ENCODE measurements at regions not wholly inside any gene's neighbourhood (a gene's known extent, or its start where the extent isn't known, plus 50 kb on each side); places are given as distances from the start of the nearest gene placed in this dataset.

GRCh38 chr11:91871048-91871447 lies 353.6 kb upstream of the FAT3 start:
- Histone ChIP-seq H3K9me3 (ENCODE audit: control insufficient read depth, insufficient read depth, low read depth, low read length) (no peaks in the 10 kb centered on the region), H3K27me3 (ENCODE audit: control insufficient read depth, insufficient read depth, low read length) (no peaks in the 10 kb centered on the region), H3K4me1 (ENCODE audit: control insufficient read depth, insufficient read depth, low read length) (no peaks in the 10 kb centered on the region), H3K36me3 (ENCODE audit: control insufficient read depth, insufficient read depth, low read length) (no peaks in the 10 kb centered on the region), H3K4me3 (ENCODE audit: low read depth in 2 of 2, low read length in 2 of 2) (no peak overlapping the region), H3K27ac (ENCODE audit: low read length) (no peak overlapping the region)
- TF ChIP-seq POLR2AphosphoS5 (IDR thresholded peaks at IDR 0.05; ENCODE audit: low read depth, low read length) (no peak), TCF7L2 (IDR thresholded peaks at IDR 0.05; ENCODE audit: low read depth, low read length) (no peak), SIN3A (IDR thresholded peaks at IDR 0.05; ENCODE audit: borderline replicate concordance, insufficient read depth, low read depth, low read length) (no peak), CTCF (IDR thresholded peaks at IDR 0.05) (no peak)
- TF ChIP-seq, protein P1, sequence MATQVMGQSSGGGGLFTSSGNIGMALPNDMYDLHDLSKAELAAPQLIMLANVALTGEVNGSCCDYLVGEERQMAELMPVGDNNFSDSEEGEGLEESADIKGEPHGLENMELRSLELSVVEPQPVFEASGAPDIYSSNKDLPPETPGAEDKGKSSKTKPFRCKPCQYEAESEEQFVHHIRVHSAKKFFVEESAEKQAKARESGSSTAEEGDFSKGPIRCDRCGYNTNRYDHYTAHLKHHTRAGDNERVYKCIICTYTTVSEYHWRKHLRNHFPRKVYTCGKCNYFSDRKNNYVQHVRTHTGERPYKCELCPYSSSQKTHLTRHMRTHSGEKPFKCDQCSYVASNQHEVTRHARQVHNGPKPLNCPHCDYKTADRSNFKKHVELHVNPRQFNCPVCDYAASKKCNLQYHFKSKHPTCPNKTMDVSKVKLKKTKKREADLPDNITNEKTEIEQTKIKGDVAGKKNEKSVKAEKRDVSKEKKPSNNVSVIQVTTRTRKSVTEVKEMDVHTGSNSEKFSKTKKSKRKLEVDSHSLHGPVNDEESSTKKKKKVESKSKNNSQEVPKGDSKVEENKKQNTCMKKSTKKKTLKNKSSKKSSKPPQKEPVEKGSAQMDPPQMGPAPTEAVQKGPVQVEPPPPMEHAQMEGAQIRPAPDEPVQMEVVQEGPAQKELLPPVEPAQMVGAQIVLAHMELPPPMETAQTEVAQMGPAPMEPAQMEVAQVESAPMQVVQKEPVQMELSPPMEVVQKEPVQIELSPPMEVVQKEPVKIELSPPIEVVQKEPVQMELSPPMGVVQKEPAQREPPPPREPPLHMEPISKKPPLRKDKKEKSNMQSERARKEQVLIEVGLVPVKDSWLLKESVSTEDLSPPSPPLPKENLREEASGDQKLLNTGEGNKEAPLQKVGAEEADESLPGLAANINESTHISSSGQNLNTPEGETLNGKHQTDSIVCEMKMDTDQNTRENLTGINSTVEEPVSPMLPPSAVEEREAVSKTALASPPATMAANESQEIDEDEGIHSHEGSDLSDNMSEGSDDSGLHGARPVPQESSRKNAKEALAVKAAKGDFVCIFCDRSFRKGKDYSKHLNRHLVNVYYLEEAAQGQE (IDR thresholded peaks at IDR 0.05; ENCODE audit: insufficient read depth in 1 of 2, low read depth in 2 of 2, low read length in 1 of 2), result no peak
- CTCF ChIA-PET, result no interaction called here
- BruUV-seq (replicated peaks), result no TSS peak
- DNase-seq (ENCODE audit: low read depth, low spot score) (no peak), ATAC-seq (no peak)
- intact Hi-C loops (cut with micrococcal nuclease; ENCODE audit: unreplicated experiment), result no loop called here
- POLR2A ChIA-PET, result no interaction called here
- in situ Hi-C loops (cut with HindIII; ENCODE audit: low pct_unique_long_range_greater_than_20kb, low sequenced_read_pairs), result no loop called here

DNA sequence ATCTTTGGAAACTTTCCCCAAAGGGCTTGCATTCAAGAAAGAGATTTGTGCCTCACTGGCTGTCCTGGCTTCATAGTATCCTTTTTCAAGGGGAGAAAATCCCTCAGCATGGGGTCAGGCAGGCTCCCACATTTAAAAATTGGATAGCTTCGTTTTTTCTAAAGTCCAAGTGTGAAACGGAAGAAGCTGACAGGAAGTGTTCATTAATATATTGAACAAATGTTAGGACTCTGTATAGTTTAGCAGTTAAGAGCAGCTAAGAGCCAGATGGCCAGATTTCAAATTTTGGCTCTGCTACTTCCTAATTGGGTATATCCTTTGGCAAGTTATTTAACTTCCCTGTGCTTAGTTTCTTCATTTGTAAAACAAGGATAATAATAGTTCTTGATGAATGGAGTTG lies 354.9 kb upstream of the FAT3 start:
- DNase-seq (ENCODE audit: low read depth, low spot score) (no peak), ATAC-seq (no peak)
- Histone ChIP-seq H3K27me3 (ENCODE audit: control insufficient read depth, insufficient read depth, low read length) (no peaks in the 10 kb centered on the region), H3K36me3 (ENCODE audit: control insufficient read depth, insufficient read depth, low read length) (no peaks in the 10 kb centered on the region), H3K27ac (ENCODE audit: low read length) (no peak overlapping the region), H3K9me3 (ENCODE audit: control insufficient read depth, insufficient read depth, low read depth, low read length) (no peaks in the 10 kb centered on the region), H3K4me1 (ENCODE audit: control insufficient read depth, insufficient read depth, low read length) (no peaks in the 10 kb centered on the region), H3K4me3 (ENCODE audit: low read depth in 2 of 2, low read length in 2 of 2) (no peak overlapping the region)
- in situ Hi-C loops (cut with HindIII; ENCODE audit: low pct_unique_long_range_greater_than_20kb, low sequenced_read_pairs) (no loop called here), intact Hi-C loops (cut with micrococcal nuclease; ENCODE audit: unreplicated experiment) (no loop called here)
- no TSS peak for BruUV-seq (replicated peaks)
- ChIA-PET CTCF (interaction anchor here (0.5 kb wide), 1 partner anchor 492 kb away, joined by 3 read pairs; no protein-coding TSS in a partner anchor), POLR2A (no interaction called here)
- TF ChIP-seq POLR2AphosphoS5 (IDR thresholded peaks at IDR 0.05; ENCODE audit: low read depth, low read length), result no peak
- no peak for TF ChIP-seq CTCF (IDR thresholded peaks at IDR 0.05)
- no peak for TF ChIP-seq SIN3A (IDR thresholded peaks at IDR 0.05; ENCODE audit: borderline replicate concordance, insufficient read depth, low read depth, low read length)
- TF ChIP-seq, protein P1 (IDR thresholded peaks at IDR 0.05; ENCODE audit: insufficient read depth in 1 of 2, low read depth in 2 of 2, low read length in 1 of 2), result no peak
- no peak for TF ChIP-seq TCF7L2 (IDR thresholded peaks at IDR 0.05; ENCODE audit: low read depth, low read length)
